ENCODE measurements at regions not wholly inside any gene's neighbourhood (a gene's known extent, or its start where the extent isn't known, plus 50 kb on each side); places are given as distances from the start of the nearest gene placed in this dataset.
A peak's percentile ranks its signal among the peaks of the same experiment; 100 is the strongest.

- H3K4me3 ChIP-seq (ENCODE audit: low read length in 3 of 3) = no peak overlapping the region
- DNase-seq (no peak), FAIRE-seq (no peak)
- H3K9me3 ChIP-seq (ENCODE audit: control insufficient read depth in 2 of 3, insufficient read depth in 1 of 3, low read length in 3 of 3) = no peaks in the 10 kb centered on the region
- H3K27ac ChIP-seq (ENCODE audit: low read depth in 2 of 2, low read length in 2 of 2) = no peak overlapping the region
- H3K9ac ChIP-seq (ENCODE audit: low read length in 3 of 3) = no peak overlapping the region
- H3K27me3 ChIP-seq (ENCODE audit: control insufficient read depth, insufficient read depth, low read length) = no peaks in the 10 kb centered on the region
- no peaks in the 10 kb centered on the region for H3K36me3 ChIP-seq (ENCODE audit: control insufficient read depth in 2 of 3, insufficient read depth in 3 of 3, low read length in 3 of 3)
- TF ChIP-seq CTCF (IDR thresholded peaks at IDR 0.05; ENCODE audit: borderline replicate concordance, extremely low read depth, insufficient read depth) = no peak
- H3K4me1 ChIP-seq (ENCODE audit: control insufficient read depth in 2 of 3, insufficient read depth in 2 of 3, low read depth in 1 of 3, low read length in 3 of 3) = no peaks in the 10 kb centered on the region
- intact Hi-C loops (cut with DNase I) = no loop called here
Observed at GRCh38 chr18:40450751-40451150, 1504.3 kb upstream of the PIK3C3 start.

GRCh38 chr18:40447820-40448219 lies 1507.2 kb upstream of the PIK3C3 start:
- no peak overlapping the region for H3K9ac ChIP-seq (ENCODE audit: low read length in 3 of 3)
- no peak for TF ChIP-seq CTCF (IDR thresholded peaks at IDR 0.05; ENCODE audit: borderline replicate concordance, extremely low read depth, insufficient read depth)
- H3K9me3 ChIP-seq (ENCODE audit: control insufficient read depth in 2 of 3, insufficient read depth in 1 of 3, low read length in 3 of 3) = no peaks in the 10 kb centered on the region
- H3K27ac ChIP-seq (ENCODE audit: low read depth in 2 of 2, low read length in 2 of 2) = no peak overlapping the region
- no peak overlapping the region for H3K4me3 ChIP-seq (ENCODE audit: low read length in 3 of 3)
- DNase-seq (no peak), FAIRE-seq (no peak)
- H3K27me3 ChIP-seq (ENCODE audit: control insufficient read depth, insufficient read depth, low read length) = no peaks in the 10 kb centered on the region
- no peaks in the 10 kb centered on the region for H3K4me1 ChIP-seq (ENCODE audit: control insufficient read depth in 2 of 3, insufficient read depth in 2 of 3, low read depth in 1 of 3, low read length in 3 of 3)
- intact Hi-C loops (cut with DNase I) = no loop called here
- no peaks in the 10 kb centered on the region for H3K36me3 ChIP-seq (ENCODE audit: control insufficient read depth in 2 of 3, insufficient read depth in 3 of 3, low read length in 3 of 3)

- no peak for DNase-seq
- no peak overlapping the region for H3K9ac ChIP-seq (ENCODE audit: low read length in 3 of 3)
- no peaks in the 10 kb centered on the region for H3K27me3 ChIP-seq (ENCODE audit: control insufficient read depth, insufficient read depth, low read length)
- H3K27ac ChIP-seq (ENCODE audit: low read depth in 2 of 2, low read length in 2 of 2) = no peak overlapping the region
- no peak for TF ChIP-seq CTCF (IDR thresholded peaks at IDR 0.05; ENCODE audit: borderline replicate concordance, extremely low read depth, insufficient read depth)
- intact Hi-C loops (cut with DNase I) = no loop called here
- H3K36me3 ChIP-seq (ENCODE audit: control insufficient read depth in 2 of 3, insufficient read depth in 3 of 3, low read length in 3 of 3) = no peaks in the 10 kb centered on the region
- no peak overlapping the region for H3K4me3 ChIP-seq (ENCODE audit: low read length in 3 of 3)
- FAIRE-seq = no peak
- no peaks in the 10 kb centered on the region for H3K4me1 ChIP-seq (ENCODE audit: control insufficient read depth in 2 of 3, insufficient read depth in 2 of 3, low read depth in 1 of 3, low read length in 3 of 3)
- no peaks in the 10 kb centered on the region for H3K9me3 ChIP-seq (ENCODE audit: control insufficient read depth in 2 of 3, insufficient read depth in 1 of 3, low read length in 3 of 3)
Observed at GRCh38 chr18:40440088-40440487, 1514.9 kb upstream of the PIK3C3 start.

GRCh38 chr18:40437517-40437916 lies 1517.5 kb upstream of the PIK3C3 start:
- no peaks in the 10 kb centered on the region for H3K36me3 ChIP-seq (ENCODE audit: control insufficient read depth in 2 of 3, insufficient read depth in 3 of 3, low read length in 3 of 3)
- H3K9me3 ChIP-seq (ENCODE audit: control insufficient read depth in 2 of 3, insufficient read depth in 1 of 3, low read length in 3 of 3) = no peaks in the 10 kb centered on the region
- H3K9ac ChIP-seq (ENCODE audit: low read length in 3 of 3) = no peak overlapping the region
- no peaks in the 10 kb centered on the region for H3K27me3 ChIP-seq (ENCODE audit: control insufficient read depth, insufficient read depth, low read length)
- no peak for TF ChIP-seq CTCF (IDR thresholded peaks at IDR 0.05; ENCODE audit: borderline replicate concordance, extremely low read depth, insufficient read depth)
- no peak for FAIRE-seq
- peak in 1 of 5 donors; percentile 19 for DNase-seq
- H3K4me3 ChIP-seq (ENCODE audit: low read length in 3 of 3) = no peak overlapping the region
- no peaks in the 10 kb centered on the region for H3K4me1 ChIP-seq (ENCODE audit: control insufficient read depth in 2 of 3, insufficient read depth in 2 of 3, low read depth in 1 of 3, low read length in 3 of 3)
- intact Hi-C loops (cut with DNase I) = no loop called here
- no peak overlapping the region for H3K27ac ChIP-seq (ENCODE audit: low read depth in 2 of 2, low read length in 2 of 2)
